ENCODE measurements at regions not wholly inside any gene's neighbourhood (a gene's known extent, or its start where the extent isn't known, plus 50 kb on each side); places are given as distances from the start of the nearest gene placed in this dataset.

DNA sequence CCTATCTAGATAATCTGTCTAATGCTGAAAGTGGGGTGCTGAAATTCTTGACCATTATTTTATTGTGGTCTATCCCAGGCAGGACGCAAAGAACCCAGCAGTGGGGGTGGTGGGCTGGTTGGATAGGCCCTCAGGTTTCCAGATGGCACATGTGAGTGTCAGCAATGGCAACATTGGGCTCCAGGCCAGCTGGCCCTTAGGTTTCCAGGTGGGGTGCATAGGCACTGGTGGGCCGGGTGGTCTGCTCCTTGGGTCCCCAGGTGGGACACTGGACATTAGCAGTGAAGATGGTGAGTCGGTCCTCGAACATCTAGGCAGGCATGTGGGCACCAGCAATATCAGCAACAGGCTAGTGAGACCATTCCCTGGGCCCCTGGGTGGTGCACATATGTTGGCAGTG lies 680.3 kb upstream of the ACVR2A start:
- Histone ChIP-seq H3K36me3 (no peaks in the 10 kb centered on the region), H3K9me3 (no peaks in the 10 kb centered on the region), H3K4me1 (no peaks in the 10 kb centered on the region), H3K27me3 (no peaks in the 10 kb centered on the region), H3K4me3 (no peak overlapping the region), H3K27ac (no peak overlapping the region)
- TF ChIP-seq, protein P1, sequence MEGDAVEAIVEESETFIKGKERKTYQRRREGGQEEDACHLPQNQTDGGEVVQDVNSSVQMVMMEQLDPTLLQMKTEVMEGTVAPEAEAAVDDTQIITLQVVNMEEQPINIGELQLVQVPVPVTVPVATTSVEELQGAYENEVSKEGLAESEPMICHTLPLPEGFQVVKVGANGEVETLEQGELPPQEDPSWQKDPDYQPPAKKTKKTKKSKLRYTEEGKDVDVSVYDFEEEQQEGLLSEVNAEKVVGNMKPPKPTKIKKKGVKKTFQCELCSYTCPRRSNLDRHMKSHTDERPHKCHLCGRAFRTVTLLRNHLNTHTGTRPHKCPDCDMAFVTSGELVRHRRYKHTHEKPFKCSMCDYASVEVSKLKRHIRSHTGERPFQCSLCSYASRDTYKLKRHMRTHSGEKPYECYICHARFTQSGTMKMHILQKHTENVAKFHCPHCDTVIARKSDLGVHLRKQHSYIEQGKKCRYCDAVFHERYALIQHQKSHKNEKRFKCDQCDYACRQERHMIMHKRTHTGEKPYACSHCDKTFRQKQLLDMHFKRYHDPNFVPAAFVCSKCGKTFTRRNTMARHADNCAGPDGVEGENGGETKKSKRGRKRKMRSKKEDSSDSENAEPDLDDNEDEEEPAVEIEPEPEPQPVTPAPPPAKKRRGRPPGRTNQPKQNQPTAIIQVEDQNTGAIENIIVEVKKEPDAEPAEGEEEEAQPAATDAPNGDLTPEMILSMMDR (IDR thresholded peaks at IDR 0.05) = no peak
- TF ChIP-seq POLR2A (IDR thresholded peaks at IDR 0.05) = no peak
- no peak for DNase-seq
- intact Hi-C loops (cut with DNase I; ENCODE audit: low total_unique reads) = no loop called here

DNA sequence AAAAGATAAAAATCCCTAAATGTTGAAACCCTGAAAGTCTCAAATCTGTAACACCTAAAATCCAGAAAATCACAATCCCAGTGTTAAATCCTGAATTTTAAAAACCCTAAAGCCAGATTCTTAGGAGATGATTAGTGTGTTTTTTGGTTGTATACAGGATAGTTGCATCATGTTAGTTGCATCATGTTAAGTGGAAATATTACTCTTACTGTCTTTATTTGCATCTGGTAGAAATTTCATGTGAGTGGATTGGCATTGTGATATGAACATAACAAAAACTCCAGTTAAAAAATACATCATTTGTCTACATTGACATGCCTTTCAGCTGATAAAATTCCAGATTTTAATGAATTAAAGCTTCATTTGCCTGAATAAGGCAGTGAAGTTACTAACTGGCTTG lies 683.1 kb upstream of the ACVR2A start:
- H3K4me3 ChIP-seq = no peak overlapping the region
- H3K36me3 ChIP-seq = no peaks in the 10 kb centered on the region
- intact Hi-C loops (cut with DNase I; ENCODE audit: low total_unique reads) = no loop called here
- no peaks in the 10 kb centered on the region for H3K27me3 ChIP-seq
- no peak for DNase-seq
- no peaks in the 10 kb centered on the region for H3K9me3 ChIP-seq
- TF ChIP-seq, protein P1 (IDR thresholded peaks at IDR 0.05) = no peak
- TF ChIP-seq POLR2A (IDR thresholded peaks at IDR 0.05) = no peak
- no peaks in the 10 kb centered on the region for H3K4me1 ChIP-seq
- H3K27ac ChIP-seq = no peak overlapping the region

DNA sequence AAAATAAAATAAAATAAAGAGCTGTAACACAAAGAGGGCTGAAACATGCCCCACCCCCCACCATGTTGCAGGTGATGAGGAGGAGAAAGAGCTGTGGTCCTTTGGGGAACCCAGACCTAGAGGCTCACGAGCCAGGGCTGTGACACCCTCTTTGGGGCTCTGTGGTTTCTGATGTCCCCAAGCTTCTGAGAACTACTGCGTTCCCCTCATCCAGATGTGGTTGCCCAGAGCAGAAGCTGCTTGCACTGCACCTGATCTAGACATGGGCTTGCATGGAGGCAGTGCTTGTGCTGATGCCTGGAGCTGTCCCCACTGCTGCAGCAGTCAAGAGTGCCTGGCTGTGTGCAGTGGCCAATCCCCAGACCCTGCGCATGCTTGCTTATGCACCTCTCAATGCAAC lies 687.9 kb upstream of the ACVR2A start:
- Histone ChIP-seq H3K4me3 (no peak overlapping the region), H3K36me3 (no peaks in the 10 kb centered on the region), H3K4me1 (no peaks in the 10 kb centered on the region), H3K27ac (no peak overlapping the region), H3K27me3 (no peaks in the 10 kb centered on the region), H3K9me3 (no peaks in the 10 kb centered on the region)
- no peak for DNase-seq
- intact Hi-C loops (cut with DNase I; ENCODE audit: low total_unique reads) = no loop called here
- no peak for TF ChIP-seq POLR2A (IDR thresholded peaks at IDR 0.05)
- TF ChIP-seq, protein P1 (IDR thresholded peaks at IDR 0.05) = no peak

DNA sequence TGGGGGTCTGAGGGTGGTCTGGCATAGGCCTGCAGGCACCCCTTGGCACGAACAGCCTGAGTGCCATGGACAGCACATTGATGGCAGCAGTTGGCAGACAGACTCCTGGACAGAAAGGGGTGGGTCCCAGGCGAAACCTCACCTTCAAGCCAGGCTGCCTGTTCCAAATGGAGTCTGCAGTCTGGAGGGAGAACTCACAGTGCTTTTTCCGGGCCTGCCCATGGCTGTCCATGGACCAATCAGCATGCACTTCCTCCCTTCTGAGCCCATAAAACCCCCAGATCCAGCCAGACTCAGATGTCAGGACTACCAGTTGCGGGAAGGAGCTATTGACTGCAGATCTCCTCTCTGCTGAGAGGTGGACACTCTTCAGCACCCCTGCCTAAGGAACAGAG lies 694.6 kb upstream of the ACVR2A start:
- no peak for DNase-seq
- Histone ChIP-seq H3K4me1 (no peaks in the 10 kb centered on the region), H3K36me3 (no peaks in the 10 kb centered on the region), H3K27me3 (no peaks in the 10 kb centered on the region), H3K4me3 (no peak overlapping the region), H3K27ac (no peak overlapping the region), H3K9me3 (no peaks in the 10 kb centered on the region)
- TF ChIP-seq, protein P1 (IDR thresholded peaks at IDR 0.05) = no peak
- TF ChIP-seq POLR2A (IDR thresholded peaks at IDR 0.05) = no peak
- intact Hi-C loops (cut with DNase I; ENCODE audit: low total_unique reads) = no loop called here

DNA sequence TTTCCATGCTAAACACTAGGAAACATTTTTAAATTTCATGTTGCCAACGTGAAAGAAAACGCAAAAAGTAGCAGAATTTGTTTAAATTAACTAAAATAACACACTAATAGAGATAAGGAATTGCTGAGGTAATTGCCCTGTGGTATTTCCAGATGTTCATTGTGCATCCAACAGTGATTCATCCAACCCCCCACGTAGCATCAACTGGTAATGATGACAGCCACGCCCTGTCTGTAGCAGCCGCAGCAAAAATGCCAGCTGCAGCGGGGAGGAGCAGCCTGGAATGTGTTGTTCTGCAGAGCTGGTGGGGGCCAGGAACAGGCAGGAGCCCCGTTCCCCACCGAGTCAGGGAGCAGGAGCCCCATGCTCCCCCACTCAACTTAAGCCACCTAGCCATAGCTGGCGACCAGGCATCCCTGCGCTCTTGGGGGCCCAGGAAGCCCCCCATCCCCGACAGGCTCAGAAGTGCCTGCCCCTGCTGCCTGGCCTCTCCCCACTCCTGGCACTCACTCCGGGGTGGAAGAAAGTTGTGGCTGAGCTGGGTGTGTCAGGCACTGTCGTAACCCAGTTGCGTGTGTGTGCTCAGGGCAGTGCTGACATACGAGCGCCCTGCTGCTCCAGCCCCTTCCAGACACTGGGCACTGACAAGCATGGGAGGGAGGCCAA lies 695.1 kb upstream of the ACVR2A start:
- intact Hi-C loops (cut with DNase I; ENCODE audit: low total_unique reads) = no loop called here
- no peak for TF ChIP-seq POLR2A (IDR thresholded peaks at IDR 0.05)
- TF ChIP-seq, protein P1 (IDR thresholded peaks at IDR 0.05) = no peak
- Histone ChIP-seq H3K27ac (no peak overlapping the region), H3K4me1 (no peaks in the 10 kb centered on the region), H3K36me3 (no peaks in the 10 kb centered on the region), H3K4me3 (no peak overlapping the region), H3K27me3 (no peaks in the 10 kb centered on the region), H3K9me3 (no peaks in the 10 kb centered on the region)
- no peak for DNase-seq

Data from uterus (tissue), 3 donors.